AG09309 (cell line): ENCODE measurements at regions not wholly inside any gene's neighbourhood (a gene's known extent, or its start where the extent isn't known, plus 50 kb on each side); places are given as distances from the start of the nearest gene placed in this dataset.
A peak's percentile ranks its signal among the peaks of the same experiment; 100 is the strongest.
"Not testable (repeated sequence)": the region's sequence is repeated elsewhere in the genome, so short reads cannot be mapped to it uniquely, and the experiment has no call there.

Experiments
- DNase-seq: peaks from one replicate; pipeline ENCODE4 v3.0.0-alpha.2; 2010; ENCODE audit warnings: low read depth
- H3K4me3 ChIP-seq: 2 replicates; pipeline ENCODE4 v1.5.1; 2011; ENCODE audit warnings: mild to moderate bottlenecking, low read depth, low read length, moderate library complexity; ENCODE audit not compliant: control insufficient read depth
- CTCF ChIP-seq: IDR thresholded peaks from 2 replicates; pipeline ENCODE4 v1.5.1; 2011; ENCODE audit warnings: mild to moderate bottlenecking, low read depth, low read length, inconsistent platforms; ENCODE audit not compliant: insufficient read depth, control insufficient read depth; ENCODE audit errors: missing control alignments

GRCh38 chr13:34738254-34738992 lies 203.6 kb upstream of the NBEA start:
- no peak for DNase-seq
- no peak for TF ChIP-seq CTCF
- H3K4me3 ChIP-seq = no peak overlapping the region

GRCh38 chr13:34747056-34747455 lies 195.0 kb upstream of the NBEA start:
- H3K4me3 ChIP-seq, DNase-seq: not testable (repeated sequence)

GRCh38 chr13:34747507-34747906 lies 194.6 kb upstream of the NBEA start:
- DNase-seq = no peak
- no peak overlapping the region for H3K4me3 ChIP-seq
- no peak for TF ChIP-seq CTCF

GRCh38 chr13:34748073-34748472 lies 194.0 kb upstream of the NBEA start:
- peak; percentile 4 for DNase-seq
- no peak overlapping the region for H3K4me3 ChIP-seq
- TF ChIP-seq CTCF = no peak

GRCh38 chr13:34748596-34748995 lies 193.5 kb upstream of the NBEA start:
- H3K4me3 ChIP-seq = no peak overlapping the region
- no peak for DNase-seq

GRCh38 chr13:34749046-34749445 lies 193.0 kb upstream of the NBEA start:
- TF ChIP-seq CTCF = no peak
- no peak overlapping the region for H3K4me3 ChIP-seq
- DNase-seq = no peak

More at GRCh38 chr13:34748596-34748995, 193.5 kb upstream of the NBEA start:
- TF ChIP-seq CTCF = no peak

- no peak overlapping the region for H3K4me3 ChIP-seq
- no peak for DNase-seq
- TF ChIP-seq CTCF = no peak
Observed at GRCh38 chr13:34750078-34750931, 191.8 kb upstream of the NBEA start.
